Muscle layer of duodenum (tissue), 2 donors: ENCODE measurements at regions not wholly inside any gene's neighbourhood (a gene's known extent, or its start where the extent isn't known, plus 50 kb on each side); places are given as distances from the start of the nearest gene placed in this dataset.

Source experiments
- H3K27ac ChIP-seq: one replicate; pipeline ENCODE4 v1.7.0; 2013; ENCODE audit warnings: mild to moderate bottlenecking, low read length
- H3K27me3 ChIP-seq: one replicate; pipeline ENCODE4 v1.7.0; 2013; ENCODE audit warnings: low read depth, mild to moderate bottlenecking, control low read depth, low read length
- H3K36me3 ChIP-seq, 2 donors: one replicate each; pipeline ENCODE4 v1.7.0; 2013; ENCODE audit warnings: low read length in 2 of 2, control low read depth in 1 of 2, mild to moderate bottlenecking in 1 of 2; ENCODE audit not compliant: insufficient read depth in 2 of 2, control insufficient read depth in 1 of 2
- H3K4me1 ChIP-seq, 2 donors: one replicate each; pipeline ENCODE4 v1.7.0; 2013; ENCODE audit warnings: low read length in 2 of 2, mild to moderate bottlenecking in 2 of 2, control low read depth in 1 of 2, moderate library complexity in 1 of 2; ENCODE audit not compliant: insufficient read depth in 2 of 2, control insufficient read depth in 1 of 2
- H3K4me3 ChIP-seq, 2 donors: one replicate each; pipeline ENCODE4 v1.7.0; 2013; ENCODE audit warnings: low read length in 2 of 2, low read depth in 1 of 2, mild to moderate bottlenecking in 1 of 2
- H3K9me3 ChIP-seq, 2 donors: one replicate each; pipeline ENCODE4 v1.7.0; 2013; ENCODE audit warnings: low read length in 2 of 2, control low read depth in 1 of 2, mild to moderate bottlenecking in 1 of 2; ENCODE audit not compliant: control insufficient read depth in 1 of 2
- donor health status: healthy.

GRCh38 chr10:33100781-33101391, 142.9 kb upstream of the ITGB1 start:
- no peaks in the 10 kb centered on the region for H3K27me3 ChIP-seq
- no peak overlapping the region for H3K4me3 ChIP-seq
- no peaks in the 10 kb centered on the region for H3K36me3 ChIP-seq
- H3K4me1 ChIP-seq = no peaks in the 10 kb centered on the region
- H3K9me3 ChIP-seq = peaks cover 0 to 4% of the 10 kb centered on the region in 2 donors
- no peak overlapping the region for H3K27ac ChIP-seq

- H3K27me3 ChIP-seq = no peaks in the 10 kb centered on the region
- H3K4me3 ChIP-seq = no peak overlapping the region
- peaks cover 0 to 4% of the 10 kb centered on the region in 2 donors for H3K9me3 ChIP-seq
- no peak overlapping the region for H3K27ac ChIP-seq
- H3K4me1 ChIP-seq = no peaks in the 10 kb centered on the region
- no peaks in the 10 kb centered on the region for H3K36me3 ChIP-seq
These were observed 141.7 kb upstream of the ITGB1 start for GRCh38 chr10:33099748-33100147.

- Histone ChIP-seq H3K36me3 (no peaks in the 10 kb centered on the region), H3K27ac (no peak overlapping the region)
These were observed 141.1 kb upstream of the ITGB1 start for GRCh38 chr10:33098951-33099663.

GRCh38 chr10:33095867-33096815, 138.1 kb upstream of the ITGB1 start:
- Histone ChIP-seq H3K4me1 (no peaks in the 10 kb centered on the region), H3K27ac (no peak overlapping the region), H3K36me3 (no peaks in the 10 kb centered on the region), H3K27me3 (no peaks in the 10 kb centered on the region), H3K4me3 (no peak overlapping the region), H3K9me3 (no peaks in the 10 kb centered on the region)

More at GRCh38 chr10:33098951-33099663, 141.1 kb upstream of the ITGB1 start:
- Histone ChIP-seq H3K9me3 (peaks cover 0 to under 1% of the 10 kb centered on the region in 2 donors), H3K4me3 (no peak overlapping the region), H3K4me1 (no peaks in the 10 kb centered on the region), H3K27me3 (no peaks in the 10 kb centered on the region)

GRCh38 chr10:33094263-33095051, 136.4 kb upstream of the ITGB1 start:
- Histone ChIP-seq H3K27me3 (no peaks in the 10 kb centered on the region), H3K27ac (no peak overlapping the region), H3K4me3 (no peak overlapping the region), H3K9me3 (no peaks in the 10 kb centered on the region), H3K4me1 (no peaks in the 10 kb centered on the region), H3K36me3 (no peaks in the 10 kb centered on the region)

- H3K4me1 ChIP-seq = no peaks in the 10 kb centered on the region
- H3K9me3 ChIP-seq = no peaks in the 10 kb centered on the region
- no peak overlapping the region for H3K4me3 ChIP-seq
- no peaks in the 10 kb centered on the region for H3K36me3 ChIP-seq
- no peaks in the 10 kb centered on the region for H3K27me3 ChIP-seq
- H3K27ac ChIP-seq = no peak overlapping the region
These were observed 135.3 kb upstream of the ITGB1 start for GRCh38 chr10:33093362-33093761.

- Histone ChIP-seq H3K4me3 (no peak overlapping the region), H3K4me1 (no peaks in the 10 kb centered on the region), H3K27me3 (no peaks in the 10 kb centered on the region), H3K27ac (no peak overlapping the region), H3K36me3 (no peaks in the 10 kb centered on the region), H3K9me3 (no peaks in the 10 kb centered on the region)
These were observed 134.6 kb upstream of the ITGB1 start for GRCh38 chr10:33092596-33092995.

- Histone ChIP-seq H3K36me3 (no peaks in the 10 kb centered on the region), H3K4me3 (no peak overlapping the region), H3K27me3 (no peaks in the 10 kb centered on the region), H3K4me1 (no peaks in the 10 kb centered on the region), H3K9me3 (no peaks in the 10 kb centered on the region), H3K27ac (no peak overlapping the region)
These were observed 133.2 kb upstream of the ITGB1 start for GRCh38 chr10:33091201-33091600.

GRCh38 chr10:33088990-33089389, 131.0 kb upstream of the ITGB1 start:
- H3K9me3 ChIP-seq = no peaks in the 10 kb centered on the region
- H3K4me1 ChIP-seq = no peaks in the 10 kb centered on the region
- H3K36me3 ChIP-seq = no peaks in the 10 kb centered on the region
- no peak overlapping the region for H3K27ac ChIP-seq
- H3K4me3 ChIP-seq = no peak overlapping the region
- H3K27me3 ChIP-seq = no peaks in the 10 kb centered on the region

- no peak overlapping the region for H3K4me3 ChIP-seq
- H3K9me3 ChIP-seq = no peaks in the 10 kb centered on the region
- H3K27ac ChIP-seq = no peak overlapping the region
- no peaks in the 10 kb centered on the region for H3K36me3 ChIP-seq
- no peaks in the 10 kb centered on the region for H3K27me3 ChIP-seq
- H3K4me1 ChIP-seq = no peaks in the 10 kb centered on the region
These were observed 129.9 kb upstream of the ITGB1 start for GRCh38 chr10:33087922-33088321.

- no peak overlapping the region for H3K27ac ChIP-seq
- no peaks in the 10 kb centered on the region for H3K36me3 ChIP-seq
- no peaks in the 10 kb centered on the region for H3K4me1 ChIP-seq
- H3K4me3 ChIP-seq = no peak overlapping the region
- H3K9me3 ChIP-seq = no peaks in the 10 kb centered on the region
- no peaks in the 10 kb centered on the region for H3K27me3 ChIP-seq
These were observed 129.1 kb upstream of the ITGB1 start for GRCh38 chr10:33087152-33087551.
